ENCODE measurements at regions not wholly inside any gene's neighbourhood (a gene's known extent, or its start where the extent isn't known, plus 50 kb on each side); places are given as distances from the start of the nearest gene placed in this dataset.

DNA sequence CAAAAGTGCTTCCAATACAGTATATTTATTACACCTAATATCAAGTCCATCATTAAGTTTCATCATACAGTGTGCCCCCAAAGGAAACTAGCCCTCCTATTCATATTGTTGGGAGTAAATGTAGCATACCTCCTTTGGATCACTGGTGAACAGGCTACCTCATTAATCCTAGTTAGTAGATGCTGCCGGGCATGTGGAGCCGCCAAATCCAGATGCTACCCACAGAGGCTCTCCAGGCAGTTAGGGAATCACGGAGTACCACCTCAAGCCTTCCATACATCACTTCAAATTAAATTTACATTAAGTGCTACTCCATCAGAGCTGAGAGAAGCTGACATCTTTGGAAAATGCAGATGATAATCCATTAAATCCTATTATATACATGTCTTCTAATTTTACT is 121.7 kb upstream of the FOXD3 start:
- no peak for DNase-seq (ENCODE audit: low read depth)

DNA sequence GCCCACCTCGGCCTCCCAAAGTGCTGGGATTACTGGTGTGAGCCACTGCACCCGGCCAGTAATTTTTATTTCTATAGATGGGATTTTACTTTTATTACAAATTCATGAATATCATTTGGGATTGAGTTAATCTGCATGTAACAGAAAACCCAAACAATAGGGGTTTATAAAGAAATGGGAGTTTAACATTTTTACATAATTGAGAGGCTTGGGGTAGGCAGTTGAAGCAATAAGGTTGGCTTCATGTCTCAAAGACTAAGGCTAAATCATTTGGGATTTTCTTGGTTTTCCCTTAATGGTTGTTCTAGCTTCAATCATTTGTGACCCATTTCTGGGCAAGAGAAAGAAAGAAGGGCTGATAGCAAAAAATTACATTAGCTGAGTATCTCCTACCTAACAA is 118.7 kb upstream of the FOXD3 start:
- DNase-seq (ENCODE audit: low read depth): no peak

- DNase-seq (ENCODE audit: low read depth): no peak
Measured at GRCh38 chr1:63205776-63206175, 116.6 kb upstream of the FOXD3 start.

GRCh38 chr1:63214553-63214952 is 107.8 kb upstream of the FOXD3 start:
- DNase-seq (ENCODE audit: low read depth): no peak

DNA sequence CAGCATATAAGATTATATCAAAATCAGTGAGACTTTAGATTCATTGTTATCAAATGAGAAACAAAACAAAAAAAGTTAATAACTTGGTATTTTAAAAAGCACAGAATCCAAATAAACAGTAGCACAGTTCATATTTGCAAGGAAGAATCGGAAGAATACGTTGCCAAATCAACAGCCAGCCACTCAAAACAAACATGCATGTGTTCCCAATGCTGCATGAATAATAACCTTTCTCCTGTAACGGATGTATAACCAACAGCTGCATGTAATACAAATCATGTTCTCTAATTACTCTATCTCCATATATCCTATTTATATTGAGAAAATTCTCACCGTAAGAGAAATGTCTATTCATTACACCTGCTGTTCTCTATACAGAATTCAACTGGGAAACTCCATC is 98.9 kb upstream of the FOXD3 start:
- DNase-seq (ENCODE audit: low read depth): no peak

GRCh38 chr1:63230722-63231121 is 91.6 kb upstream of the FOXD3 start:
- DNase-seq (ENCODE audit: low read depth): no peak

- DNase-seq (ENCODE audit: low read depth): no peak
Measured at GRCh38 chr1:63238721-63239120, 83.6 kb upstream of the FOXD3 start.

DNA sequence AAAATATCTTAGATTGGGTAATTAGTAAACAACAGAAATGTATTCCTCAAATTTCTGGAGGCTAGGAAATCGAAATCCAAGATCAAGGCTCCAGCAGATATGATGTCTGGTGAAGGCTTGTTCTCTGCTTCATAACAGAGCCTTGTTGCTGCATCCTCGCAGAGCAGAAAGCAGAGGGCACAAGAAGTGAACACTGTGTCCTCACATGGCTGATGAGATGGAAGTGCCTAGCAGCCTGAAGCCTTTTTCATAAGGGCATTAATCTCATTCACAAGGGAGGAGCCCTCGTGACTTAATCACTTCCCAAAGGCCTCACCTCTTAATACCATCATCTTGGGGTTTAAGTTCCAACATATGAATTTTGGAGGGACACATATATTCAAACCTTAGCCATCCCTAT is 77.2 kb upstream of the FOXD3 start:
- no peak for DNase-seq (ENCODE audit: low read depth)

DNA sequence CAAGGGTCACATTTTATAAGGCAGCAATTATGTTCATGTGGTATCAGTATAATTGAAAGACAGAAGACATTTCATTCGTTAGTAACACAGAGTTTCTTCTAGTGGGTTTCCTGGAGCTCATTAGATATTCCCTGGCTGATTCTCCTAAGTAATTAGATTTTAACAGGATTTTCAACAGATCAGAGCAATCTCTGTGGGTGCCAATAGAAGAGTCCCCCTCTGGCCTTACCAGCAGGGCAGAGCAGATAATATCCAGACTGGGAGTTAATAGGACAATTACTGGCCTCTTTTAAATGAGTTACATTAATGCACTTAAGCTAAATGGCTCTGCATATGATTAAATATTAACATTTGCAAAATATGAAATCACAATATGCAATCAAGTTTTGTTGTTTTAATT is 74.2 kb upstream of the FOXD3 start:
- DNase-seq (ENCODE audit: low read depth): no peak

DNA sequence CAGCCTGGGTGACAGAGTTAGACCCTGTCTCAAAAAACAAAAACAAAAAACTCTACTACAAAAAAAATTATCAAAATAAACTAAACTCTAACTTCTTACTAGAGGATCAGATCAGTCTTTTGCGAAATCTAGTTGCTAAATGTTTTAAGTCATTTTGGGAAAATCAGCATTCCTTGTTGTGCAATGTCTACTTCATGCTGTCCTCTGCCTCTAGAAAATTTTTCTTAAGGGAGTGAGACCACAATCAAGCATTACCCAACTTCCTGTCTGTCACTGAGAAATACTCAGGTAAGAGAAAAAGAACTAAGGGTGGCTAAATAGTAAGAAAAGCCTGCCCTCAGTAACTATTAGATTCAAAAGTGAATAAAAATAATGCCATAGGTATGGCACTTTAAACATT is 67.2 kb upstream of the FOXD3 start:
- DNase-seq (ENCODE audit: low read depth): no peak

DNA sequence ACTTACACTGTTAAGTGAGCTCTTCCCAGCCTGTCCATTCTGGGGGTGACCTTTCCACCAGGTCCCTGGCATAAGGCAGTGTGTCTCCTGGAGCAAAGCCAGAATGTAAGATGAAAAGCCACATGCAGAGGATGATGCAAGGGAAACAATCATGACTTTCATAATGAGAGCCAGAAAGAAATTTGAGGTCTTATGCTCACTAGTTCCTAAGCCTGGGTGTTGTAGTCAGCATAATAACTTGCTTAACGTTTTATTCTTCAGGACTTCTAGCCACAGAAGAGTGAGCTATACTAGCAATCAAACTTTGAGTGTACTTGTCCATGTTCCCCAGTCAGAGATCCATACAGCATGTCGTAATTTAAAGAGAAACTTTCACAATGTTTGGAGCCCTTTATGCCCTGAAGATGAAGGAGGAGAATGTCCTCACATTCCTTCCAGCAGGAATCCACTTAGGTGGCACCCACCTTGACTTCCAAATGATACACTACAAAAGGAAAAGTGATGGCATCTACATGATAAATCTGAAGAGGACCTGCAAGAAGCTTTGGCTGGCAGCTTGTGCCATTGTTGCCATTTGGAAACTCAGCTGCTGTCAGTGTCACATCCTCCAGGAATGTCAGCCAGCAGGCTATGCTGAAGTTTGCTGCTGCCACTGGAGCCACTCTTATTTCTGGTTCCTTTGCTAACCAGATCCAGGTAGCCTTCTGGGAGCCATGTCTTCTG is 60.5 kb upstream of the FOXD3 start:
- DNase-seq (ENCODE audit: low read depth): no peak

DNA sequence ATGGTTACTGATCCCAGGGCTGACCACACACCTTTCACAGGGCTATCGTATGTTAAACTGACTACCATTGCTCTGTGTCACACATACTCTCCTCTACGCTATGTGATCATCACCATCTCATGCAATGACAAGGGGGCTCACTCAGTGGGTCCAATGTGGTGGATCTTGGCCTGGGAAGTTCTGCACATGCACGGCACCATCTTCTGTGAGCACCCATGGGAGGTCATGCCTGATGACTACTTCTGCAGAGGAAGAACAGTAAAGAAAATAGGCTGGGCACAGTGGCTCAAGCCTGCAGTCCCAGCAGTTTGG is 60.0 kb upstream of the FOXD3 start:
- DNase-seq (ENCODE audit: low read depth): no peak

DNA sequence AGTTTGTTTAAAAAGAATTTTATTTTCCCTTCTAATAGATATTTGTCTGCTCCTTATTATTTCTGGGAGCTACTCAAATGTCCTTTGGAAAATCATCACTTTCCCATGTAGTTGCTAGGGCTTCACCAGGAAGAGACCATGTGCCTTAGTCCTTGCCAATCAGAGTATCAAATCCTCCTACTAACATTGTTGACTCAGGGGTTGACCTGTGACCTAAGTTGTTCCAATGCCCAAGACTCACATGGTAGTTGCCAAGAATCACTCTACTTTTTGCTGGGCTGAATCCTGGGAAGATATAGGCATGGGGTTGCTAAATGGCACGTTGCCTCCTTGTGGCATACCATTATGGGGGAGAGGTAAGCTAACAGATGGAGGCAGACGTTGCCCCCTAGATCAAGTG is 58.2 kb upstream of the FOXD3 start:
- no peak for DNase-seq (ENCODE audit: low read depth)

GRCh38 chr1:63266857-63267256 is 55.5 kb upstream of the FOXD3 start:
- DNase-seq (ENCODE audit: low read depth): no peak

DNA sequence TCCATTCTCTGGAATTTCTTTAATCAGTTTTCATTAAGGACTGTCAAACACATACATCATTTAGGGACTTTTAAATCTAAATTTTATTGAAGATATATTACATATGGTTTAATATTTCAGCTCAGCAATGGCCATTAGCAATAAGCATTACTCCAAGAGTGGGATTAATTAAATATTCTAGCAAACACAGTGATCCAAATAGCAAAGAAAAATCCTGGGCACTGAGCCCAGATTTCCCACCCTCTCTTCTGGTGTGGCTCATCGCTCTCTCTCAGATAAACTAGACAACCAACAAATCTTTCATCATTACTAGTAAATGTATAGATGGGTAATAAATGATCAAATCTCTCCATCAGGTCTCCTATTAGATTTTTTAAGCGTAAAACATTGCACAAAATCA is 53.5 kb upstream of the FOXD3 start:
- no peak for DNase-seq (ENCODE audit: low read depth)

DNA sequence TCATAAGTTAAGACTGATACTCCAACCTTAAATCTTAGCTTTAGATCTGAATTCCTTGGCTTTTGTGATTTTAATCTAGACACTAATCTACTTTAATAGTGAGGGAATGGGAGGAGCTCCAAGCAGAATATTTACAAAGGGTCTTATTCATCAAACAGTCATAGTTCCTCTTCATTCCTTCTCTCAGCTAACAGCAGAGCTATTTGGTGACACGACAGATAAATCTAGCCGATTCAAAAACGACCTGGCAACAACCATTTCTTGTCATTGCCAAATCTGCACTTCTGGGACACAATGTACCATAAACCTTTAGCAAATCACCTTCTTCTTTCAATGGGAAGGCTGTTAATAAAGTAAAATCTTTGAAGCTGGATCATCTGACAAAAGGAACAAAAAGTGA is 52.8 kb upstream of the FOXD3 start:
- no peak for DNase-seq (ENCODE audit: low read depth)
